Astrocyte (in vitro differentiated cells and primary cell): ENCODE measurements at regions not wholly inside any gene's neighbourhood (a gene's known extent, or its start where the extent isn't known, plus 50 kb on each side); places are given as distances from the start of the nearest gene placed in this dataset.

Experiments used
- CTCF ChIP-seq: IDR thresholded peaks from 2 replicates; pipeline ENCODE4 v1.5.1; 2011; ENCODE audit warnings: low read depth, mild to moderate bottlenecking, inconsistent platforms, low read length, moderate library complexity; ENCODE audit not compliant: insufficient read depth
- EZH2 ChIP-seq: IDR thresholded peaks from 2 replicates; pipeline ENCODE4 v1.6.1; 2012; ENCODE audit warnings: mild to moderate bottlenecking, low read length, inconsistent platforms; ENCODE audit not compliant: insufficient read depth

- TF ChIP-seq CTCF (no peak), EZH2 (no peak)
These were observed 58.4 kb upstream of the ALDH1A1 start for GRCh38 chr9:73011181-73011750.
